ENCODE measurements at regions not wholly inside any gene's neighbourhood (a gene's known extent, or its start where the extent isn't known, plus 50 kb on each side); places are given as distances from the start of the nearest gene placed in this dataset.
"Not testable (repeated sequence)": the region's sequence is repeated elsewhere in the genome, so short reads cannot be mapped to it uniquely, and the experiment has no call there.

DNA sequence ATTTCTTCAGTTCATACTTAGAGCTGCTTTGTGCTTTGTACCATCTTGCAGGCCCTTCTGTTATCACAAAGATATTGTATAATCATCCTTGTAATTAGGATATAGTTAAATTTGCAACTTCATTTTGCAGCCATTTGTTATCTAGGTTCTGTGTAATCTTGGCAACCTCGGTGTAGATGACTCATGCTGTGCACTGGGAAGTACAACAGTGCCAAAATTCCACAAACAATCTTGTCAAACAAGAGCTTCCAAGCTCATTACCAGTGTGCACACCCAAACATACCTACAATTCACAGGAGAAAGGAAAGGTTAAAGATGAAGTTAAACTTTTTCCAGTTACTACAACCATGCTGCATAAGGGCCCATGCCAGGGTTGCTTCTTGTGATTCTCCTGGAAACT, 1231.8 kb downstream of the CDH11 start:
- in situ Hi-C loops (cut with HindIII; ENCODE audit: low sequenced_read_pairs), result no loop called here
- peak; percentile 44 for DNase-seq (ENCODE audit: low read depth, low spot score)
- no peak overlapping the region for H3K4me3 ChIP-seq (ENCODE audit: low read depth, low read length)
- TF ChIP-seq, protein P1, sequence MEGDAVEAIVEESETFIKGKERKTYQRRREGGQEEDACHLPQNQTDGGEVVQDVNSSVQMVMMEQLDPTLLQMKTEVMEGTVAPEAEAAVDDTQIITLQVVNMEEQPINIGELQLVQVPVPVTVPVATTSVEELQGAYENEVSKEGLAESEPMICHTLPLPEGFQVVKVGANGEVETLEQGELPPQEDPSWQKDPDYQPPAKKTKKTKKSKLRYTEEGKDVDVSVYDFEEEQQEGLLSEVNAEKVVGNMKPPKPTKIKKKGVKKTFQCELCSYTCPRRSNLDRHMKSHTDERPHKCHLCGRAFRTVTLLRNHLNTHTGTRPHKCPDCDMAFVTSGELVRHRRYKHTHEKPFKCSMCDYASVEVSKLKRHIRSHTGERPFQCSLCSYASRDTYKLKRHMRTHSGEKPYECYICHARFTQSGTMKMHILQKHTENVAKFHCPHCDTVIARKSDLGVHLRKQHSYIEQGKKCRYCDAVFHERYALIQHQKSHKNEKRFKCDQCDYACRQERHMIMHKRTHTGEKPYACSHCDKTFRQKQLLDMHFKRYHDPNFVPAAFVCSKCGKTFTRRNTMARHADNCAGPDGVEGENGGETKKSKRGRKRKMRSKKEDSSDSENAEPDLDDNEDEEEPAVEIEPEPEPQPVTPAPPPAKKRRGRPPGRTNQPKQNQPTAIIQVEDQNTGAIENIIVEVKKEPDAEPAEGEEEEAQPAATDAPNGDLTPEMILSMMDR (IDR thresholded peaks at IDR 0.05; ENCODE audit: low read depth, low read length), result no peak

DNA sequence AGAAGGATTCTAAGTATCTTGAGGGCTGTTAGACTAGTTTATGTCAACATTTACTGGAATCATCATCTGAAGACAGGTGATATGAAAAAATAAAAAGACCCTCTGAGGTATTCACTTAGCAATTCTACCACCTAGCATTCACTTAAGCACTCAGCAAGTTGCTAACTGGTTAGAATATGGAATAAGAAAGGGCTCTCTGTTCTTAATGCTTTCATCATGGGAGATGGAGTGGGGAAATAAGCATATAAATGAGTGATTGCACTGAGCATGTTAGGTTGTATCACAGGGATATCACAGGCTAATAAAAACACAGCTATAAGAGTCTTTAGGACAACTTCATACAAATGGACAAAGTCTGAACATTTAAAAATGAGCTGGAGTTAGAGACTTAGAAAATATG, 1238.8 kb downstream of the CDH11 start:
- no peak overlapping the region for H3K4me3 ChIP-seq (ENCODE audit: low read depth, low read length)
- no peak for DNase-seq (ENCODE audit: low read depth, low spot score)
- TF ChIP-seq, protein P1 (IDR thresholded peaks at IDR 0.05; ENCODE audit: low read depth, low read length), result no peak
- in situ Hi-C loops (cut with HindIII; ENCODE audit: low sequenced_read_pairs), result no loop called here

DNA sequence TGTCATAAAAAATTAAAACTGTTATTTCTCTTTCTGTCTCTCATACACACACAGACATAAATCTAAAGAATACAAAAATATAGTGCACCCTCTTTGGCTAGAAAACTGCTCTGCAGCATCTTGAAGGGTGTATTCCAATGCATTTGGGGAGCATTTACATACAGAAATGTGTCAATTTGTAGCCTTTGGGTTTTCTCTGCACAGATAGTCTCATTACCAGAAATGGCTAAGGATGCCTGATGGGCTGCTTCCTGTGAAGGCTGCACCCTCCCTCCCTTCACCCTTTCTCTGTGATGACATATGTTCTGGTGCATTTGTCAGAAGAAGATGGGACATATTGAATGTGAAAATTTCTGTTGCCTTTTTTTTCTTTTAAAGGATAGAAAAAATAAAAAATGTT, 1239.3 kb downstream of the CDH11 start:
- no peak for DNase-seq (ENCODE audit: low read depth, low spot score)
- in situ Hi-C loops (cut with HindIII; ENCODE audit: low sequenced_read_pairs), result no loop called here
- H3K4me3 ChIP-seq (ENCODE audit: low read depth, low read length), result no peak overlapping the region
- TF ChIP-seq, protein P1 (IDR thresholded peaks at IDR 0.05; ENCODE audit: low read depth, low read length), result no peak

DNA sequence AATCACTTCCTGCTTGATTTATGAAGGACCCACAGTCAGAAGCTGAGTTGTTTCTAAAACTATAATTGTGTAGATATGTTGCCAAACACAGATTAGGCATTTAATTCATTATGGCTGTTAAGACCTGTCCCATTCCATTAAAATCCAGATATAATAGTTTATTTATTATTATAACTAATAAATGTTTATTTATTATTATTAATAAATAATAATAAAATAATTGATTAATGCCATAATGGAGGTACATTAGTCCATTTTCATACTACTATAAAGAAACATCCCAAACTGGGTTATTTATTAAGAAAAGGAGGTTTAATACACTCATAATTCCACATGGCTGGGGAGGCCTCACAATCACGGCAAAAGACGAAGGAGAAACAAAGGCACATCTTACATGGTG, 1240.9 kb downstream of the CDH11 start:
- TF ChIP-seq, protein P1 (IDR thresholded peaks at IDR 0.05; ENCODE audit: low read depth, low read length), result no peak

DNA sequence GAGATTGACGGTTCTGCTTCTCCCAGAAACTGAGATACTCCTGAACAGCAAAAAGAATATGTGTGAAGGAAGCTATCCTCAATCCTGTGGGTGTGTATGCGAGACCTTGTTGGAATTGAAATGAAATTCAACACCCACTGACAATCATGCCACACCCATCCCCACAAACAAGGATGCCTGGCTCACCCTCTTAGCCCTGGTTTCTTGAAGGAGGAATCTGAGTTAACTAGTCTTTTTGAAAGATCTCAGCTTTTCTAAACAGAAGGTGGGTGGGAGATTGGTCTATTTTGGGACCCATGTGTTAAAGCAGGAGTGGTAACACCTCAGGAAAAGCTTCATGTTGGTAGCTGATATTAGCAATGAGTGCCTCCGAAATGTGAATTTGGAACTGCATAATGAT, 1244.5 kb downstream of the CDH11 start:
- TF ChIP-seq, protein P1 (IDR thresholded peaks at IDR 0.05; ENCODE audit: low read depth, low read length), result no peak
- in situ Hi-C loops (cut with HindIII; ENCODE audit: low sequenced_read_pairs), result no loop called here

More for the DNA sequence above, 1240.9 kb downstream of the CDH11 start:
- no peak for DNase-seq (ENCODE audit: low read depth, low spot score)
- H3K4me3 ChIP-seq (ENCODE audit: low read depth, low read length), result no peak overlapping the region
- in situ Hi-C loops (cut with HindIII; ENCODE audit: low sequenced_read_pairs), result no loop called here

DNA sequence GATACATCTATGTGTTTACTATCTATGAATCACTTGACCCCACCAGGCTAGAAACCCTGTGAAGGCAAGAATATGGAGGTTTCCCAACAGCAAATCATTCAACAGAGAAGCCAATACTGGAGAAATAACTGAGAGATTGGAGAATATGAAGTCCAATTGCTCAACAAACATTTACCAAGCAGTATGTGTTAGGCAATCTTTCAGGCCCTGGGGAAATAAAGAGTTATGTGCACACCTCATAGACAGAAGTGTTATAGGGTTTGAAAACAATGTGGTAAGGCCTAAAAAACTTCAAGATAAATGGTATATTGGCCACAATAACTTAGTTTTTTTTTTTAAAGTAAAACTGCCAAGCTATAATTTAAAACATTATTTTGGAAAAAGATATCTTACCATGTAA, 1245.8 kb downstream of the CDH11 start:
- in situ Hi-C loops (cut with HindIII; ENCODE audit: low sequenced_read_pairs), result no loop called here
- no peak for DNase-seq (ENCODE audit: low read depth, low spot score)
- H3K4me3 ChIP-seq (ENCODE audit: low read depth, low read length), result no peak overlapping the region
- TF ChIP-seq, protein P1 (IDR thresholded peaks at IDR 0.05; ENCODE audit: low read depth, low read length), result no peak

More for the DNA sequence above, 1244.5 kb downstream of the CDH11 start:
- no peak for DNase-seq (ENCODE audit: low read depth, low spot score)
- H3K4me3 ChIP-seq (ENCODE audit: low read depth, low read length), result no peak overlapping the region

DNA sequence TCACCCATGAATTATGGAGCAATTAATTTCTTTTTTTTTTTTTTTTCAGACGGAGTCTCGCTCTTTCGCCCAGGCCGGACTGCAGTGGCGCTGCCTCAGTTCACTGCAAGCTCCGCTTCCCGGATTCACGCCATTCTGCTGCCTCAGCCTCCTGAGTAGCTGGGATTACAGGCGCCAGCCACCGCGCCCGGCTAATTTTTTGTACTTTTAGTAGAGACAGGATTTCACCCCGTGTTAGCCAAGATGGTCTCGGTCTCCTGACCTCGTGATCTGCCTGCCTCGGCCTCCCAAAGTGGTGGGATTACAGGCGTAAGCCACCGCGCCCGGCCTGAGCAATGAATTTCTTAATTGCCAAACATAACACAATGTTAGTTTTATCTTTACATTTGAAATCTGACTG, 1261.2 kb downstream of the CDH11 start:
- DNase-seq (ENCODE audit: low read depth, low spot score); in situ Hi-C loops (cut with HindIII; ENCODE audit: low sequenced_read_pairs); H3K4me3 ChIP-seq (ENCODE audit: low read depth, low read length): not testable (repeated sequence)
